Testis (tissue), 2 donors: ENCODE measurements at regions not wholly inside any gene's neighbourhood (a gene's known extent, or its start where the extent isn't known, plus 50 kb on each side); places are given as distances from the start of the nearest gene placed in this dataset.
"Not testable (repeated sequence)": the region's sequence is repeated elsewhere in the genome, so short reads cannot be mapped to it uniquely, and the experiment has no call there.

ENCODE experiments used
- CTCF ChIP-seq, 3 experiments: fragments of 450-650 bp in 2 of 3; fragments of 200-600 bp in 1 of 3; sonication (generic) in 1 of 3; IDR thresholded peaks; one replicate each; pipeline ENCODE4 v1.5.1; 2016 to 2019; ENCODE audit warnings: antibody characterized with exemption in 3 of 3, mild to moderate bottlenecking in 2 of 3, moderate library complexity in 1 of 3
- POLR2A ChIP-seq: fragments of 450-650 bp; IDR thresholded peaks from one replicate; pipeline ENCODE4 v1.6.1; 2017; ENCODE audit warnings: antibody characterized with exemption, mild to moderate bottlenecking, moderate library complexity

GRCh38 chr6:156584121-156584520 lies 193.1 kb upstream of the ARID1B start:
- TF ChIP-seq POLR2A; CTCF (IDR thresholded peaks at IDR 0.05): not testable (repeated sequence)
